HFFc6 (cell line): ENCODE measurements at regions not wholly inside any gene's neighbourhood (a gene's known extent, or its start where the extent isn't known, plus 50 kb on each side); places are given as distances from the start of the nearest gene placed in this dataset.

Experiments used
- DNase-seq: peaks from one replicate; pipeline ENCODE4 v3.0.0-alpha.2; 2018
- H3K27ac Mint-ChIP-seq: 2 replicates; pipeline ENCODE4 v1.8.0; 2020; ENCODE audit warnings: mild to moderate bottlenecking, mixed read lengths
- H3K27me3 Mint-ChIP-seq: 2 replicates; pipeline ENCODE4 v1.8.0; 2021; ENCODE audit warnings: mild to moderate bottlenecking, moderate library complexity, mixed read lengths; ENCODE audit not compliant: insufficient read depth
- H3K36me3 Mint-ChIP-seq: 2 replicates; pipeline ENCODE4 v1.8.0; 2021; ENCODE audit warnings: low read depth, mixed read lengths
- H3K4me1 Mint-ChIP-seq: 2 replicates; pipeline ENCODE4 v1.8.0; 2020; ENCODE audit warnings: low read depth, mixed read lengths
- H3K4me3 Mint-ChIP-seq: 2 replicates; pipeline ENCODE4 v1.8.0; 2020; ENCODE audit warnings: mild to moderate bottlenecking, moderate library complexity, mixed read lengths
- H3K9me3 Mint-ChIP-seq: 2 replicates; pipeline ENCODE4 v1.8.0; 2020; ENCODE audit warnings: mild to moderate bottlenecking, mixed read lengths
- CTCF ChIP-seq: fragments of 200-600 bp; sonication (generic); IDR thresholded peaks from 2 replicates; pipeline ENCODE4 v1.5.0; 2021; ENCODE audit warnings: antibody characterized with exemption, mild to moderate bottlenecking

GRCh38 chr11:91906871-91907624, 317.6 kb upstream of the FAT3 start:
- Mint-ChIP-seq H3K9me3 (peaks cover 21% of the 10 kb centered on the region), H3K36me3 (no peaks in the 10 kb centered on the region; the same call in 1 of the 2 replicates), H3K27ac (no peak overlapping the region), H3K4me3 (no peak overlapping the region), H3K27me3 (no peaks in the 10 kb centered on the region), H3K4me1 (no peaks in the 10 kb centered on the region)
- DNase-seq = no peak
- TF ChIP-seq CTCF = no peak

GRCh38 chr11:91904792-91905785, 319.5 kb upstream of the FAT3 start:
- Mint-ChIP-seq H3K27me3 (no peaks in the 10 kb centered on the region), H3K9me3 (peaks cover 17% of the 10 kb centered on the region), H3K4me1 (no peaks in the 10 kb centered on the region), H3K36me3 (no peaks in the 10 kb centered on the region; the same call in 1 of the 2 replicates), H3K27ac (no peak overlapping the region), H3K4me3 (no peak overlapping the region)
- no peak for DNase-seq
- TF ChIP-seq CTCF = no peak

- Mint-ChIP-seq H3K36me3 (no peaks in the 10 kb centered on the region), H3K9me3 (peaks cover 11% of the 10 kb centered on the region), H3K4me1 (no peaks in the 10 kb centered on the region), H3K27me3 (no peaks in the 10 kb centered on the region), H3K4me3 (no peak overlapping the region), H3K27ac (no peak overlapping the region)
- no peak for TF ChIP-seq CTCF
- DNase-seq = no peak
Measured at GRCh38 chr11:91902312-91902711, 322.3 kb upstream of the FAT3 start.

- no peaks in the 10 kb centered on the region for H3K36me3 Mint-ChIP-seq
- H3K9me3 Mint-ChIP-seq = peaks cover 18% of the 10 kb centered on the region
Measured at GRCh38 chr11:91880660-91881059, 344.0 kb upstream of the FAT3 start.

GRCh38 chr11:91876746-91877145, 347.9 kb upstream of the FAT3 start:
- no peak overlapping the region for H3K27ac Mint-ChIP-seq

More at GRCh38 chr11:91880660-91881059, 344.0 kb upstream of the FAT3 start:
- H3K4me3 Mint-ChIP-seq = no peak overlapping the region
- no peak for TF ChIP-seq CTCF
- H3K4me1 Mint-ChIP-seq = no peaks in the 10 kb centered on the region
- H3K27me3 Mint-ChIP-seq = no peaks in the 10 kb centered on the region
- DNase-seq = no peak
- no peak overlapping the region for H3K27ac Mint-ChIP-seq

More at GRCh38 chr11:91876746-91877145, 347.9 kb upstream of the FAT3 start:
- no peaks in the 10 kb centered on the region for H3K27me3 Mint-ChIP-seq
- no peaks in the 10 kb centered on the region for H3K36me3 Mint-ChIP-seq
- no peak overlapping the region for H3K4me3 Mint-ChIP-seq
- no peak for DNase-seq
- H3K9me3 Mint-ChIP-seq = peaks cover 17% of the 10 kb centered on the region
- H3K4me1 Mint-ChIP-seq = no peaks in the 10 kb centered on the region
- TF ChIP-seq CTCF = no peak
